Activated CD8-positive, alpha-beta memory T cell treated with anti-CD3 and anti-CD28 coated beads, Interleukin-2, amount 50 U/mL, for 48 hours (primary cell): ENCODE measurements at regions not wholly inside any gene's neighbourhood (a gene's known extent, or its start where the extent isn't known, plus 50 kb on each side); places are given as distances from the start of the nearest gene placed in this dataset.
"Not testable (repeated sequence)": the region's sequence is repeated elsewhere in the genome, so short reads cannot be mapped to it uniquely, and the experiment has no call there.

ENCODE experiments used
- DNase-seq: peaks from one replicate; pipeline ENCODE4 v3.0.0-alpha.2; 2020

GRCh38 chr16:35197656-35198055 lies 1738.2 kb downstream of the TP53TG3F start:
- no peak for DNase-seq

GRCh38 chr16:35198223-35199199 lies 1739.1 kb downstream of the TP53TG3F start:
- DNase-seq, result no peak

GRCh38 chr16:35200662-35201061 lies 1741.2 kb downstream of the TP53TG3F start:
- DNase-seq, result no peak

DNA sequence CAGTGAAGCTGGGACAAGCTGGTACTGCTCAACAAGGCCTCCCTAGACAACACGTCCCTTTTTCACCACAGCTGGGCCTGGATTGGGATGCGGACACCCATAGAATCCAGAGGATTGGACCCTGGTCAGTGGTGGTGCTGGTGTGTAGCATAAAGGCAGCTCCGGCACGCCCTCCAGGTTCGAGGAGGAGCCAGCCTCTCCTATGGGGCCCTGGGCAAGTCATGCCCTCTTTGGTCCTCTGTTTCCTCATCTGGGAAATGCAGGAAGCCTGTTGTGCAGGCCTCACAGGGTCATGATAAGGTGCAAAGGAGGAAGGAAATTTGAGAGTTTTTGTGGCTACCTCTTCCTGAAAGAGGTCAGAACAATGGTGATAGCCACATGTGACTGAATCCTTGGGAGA lies 1741.7 kb downstream of the TP53TG3F start:
- no peak for DNase-seq

DNA sequence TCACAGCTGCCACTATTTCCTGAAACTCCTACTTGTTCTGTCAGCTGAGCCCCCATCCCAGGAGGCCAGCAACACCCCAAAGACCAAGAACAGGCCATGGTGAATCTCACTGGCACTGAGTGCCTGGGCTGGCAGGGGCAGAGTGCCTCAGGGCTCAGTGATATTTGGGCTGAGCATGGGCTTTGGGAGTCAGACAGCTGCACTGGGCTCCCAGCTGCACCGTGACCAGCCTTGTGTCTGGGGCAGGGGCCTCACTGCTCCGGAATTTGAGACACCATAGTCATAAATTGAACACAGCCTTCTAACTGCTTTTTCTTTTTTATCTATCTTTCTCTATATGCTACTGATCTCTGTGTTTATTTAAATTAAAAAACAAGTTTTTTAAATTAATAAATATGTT lies 1744.2 kb downstream of the TP53TG3F start:
- no peak for DNase-seq

- DNase-seq, result no peak
These were observed 1747.9 kb downstream of the TP53TG3F start for GRCh38 chr16:35207059-35207999.

- DNase-seq, result no peak
These were observed 1748.9 kb downstream of the TP53TG3F start for GRCh38 chr16:35208001-35208935.

GRCh38 chr16:35210681-35211433 lies 1751.4 kb downstream of the TP53TG3F start:
- DNase-seq, result no peak

DNA sequence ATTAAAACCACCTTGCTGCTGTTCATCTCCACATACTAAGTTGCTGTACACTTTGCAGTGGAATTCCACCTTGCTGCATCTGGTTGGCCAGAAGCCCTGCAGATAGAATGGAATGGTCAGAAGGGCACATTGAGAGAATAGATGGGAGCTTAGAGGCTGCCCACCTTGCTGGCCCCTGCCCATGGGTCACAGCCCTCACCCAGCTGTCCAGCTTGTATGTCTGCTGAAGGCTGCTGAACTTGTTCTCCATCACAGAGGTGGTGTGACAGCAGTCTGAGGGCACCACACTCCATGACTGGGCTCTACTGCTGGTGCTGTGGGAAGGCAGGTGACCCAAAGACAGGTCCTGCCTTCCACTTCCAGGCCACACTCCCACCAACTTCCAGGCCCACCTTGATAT lies 1755.4 kb downstream of the TP53TG3F start:
- DNase-seq, result no peak

DNA sequence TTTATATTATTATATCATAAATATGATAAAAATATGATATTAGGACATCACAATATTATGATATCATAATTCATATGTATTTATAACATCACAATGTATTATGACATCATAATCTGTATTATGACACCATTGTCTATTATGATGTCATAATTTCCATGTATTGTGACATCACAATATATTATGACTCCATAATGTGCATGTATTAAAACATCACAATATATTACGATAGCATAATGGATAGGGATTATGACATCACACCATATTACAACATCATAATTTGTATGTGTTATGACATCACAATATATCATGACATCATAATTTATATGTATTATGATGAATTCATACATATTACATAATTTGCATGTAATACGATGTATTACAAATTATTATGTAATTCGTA lies 1755.9 kb downstream of the TP53TG3F start:
- no peak for DNase-seq

DNA sequence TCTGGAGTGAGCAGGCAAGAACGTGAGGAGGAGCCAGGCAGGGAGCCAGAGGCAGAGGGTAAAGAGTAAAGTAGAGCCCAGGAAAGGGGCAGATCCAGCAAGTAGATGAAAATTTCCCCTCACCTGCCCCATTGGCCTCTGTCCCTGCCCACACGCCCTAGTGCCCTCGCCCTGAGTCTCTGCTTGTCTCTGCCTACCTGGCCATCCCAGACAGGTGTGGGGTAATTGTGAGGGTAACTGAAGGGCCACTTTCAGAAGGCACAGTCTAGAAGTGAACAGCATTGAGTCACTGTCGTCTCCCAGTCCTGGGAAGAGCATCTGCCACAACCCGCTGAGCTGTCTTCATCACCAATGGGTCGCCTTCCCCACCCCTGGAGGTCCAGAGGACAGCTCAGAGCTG lies 1756.8 kb downstream of the TP53TG3F start:
- not testable (repeated sequence) for DNase-seq

- DNase-seq, result no peak
These were observed 1762.2 kb downstream of the TP53TG3F start for GRCh38 chr16:35221482-35222185.

GRCh38 chr16:35234679-35235078 lies 1775.3 kb downstream of the TP53TG3F start:
- DNase-seq, result no peak

DNA sequence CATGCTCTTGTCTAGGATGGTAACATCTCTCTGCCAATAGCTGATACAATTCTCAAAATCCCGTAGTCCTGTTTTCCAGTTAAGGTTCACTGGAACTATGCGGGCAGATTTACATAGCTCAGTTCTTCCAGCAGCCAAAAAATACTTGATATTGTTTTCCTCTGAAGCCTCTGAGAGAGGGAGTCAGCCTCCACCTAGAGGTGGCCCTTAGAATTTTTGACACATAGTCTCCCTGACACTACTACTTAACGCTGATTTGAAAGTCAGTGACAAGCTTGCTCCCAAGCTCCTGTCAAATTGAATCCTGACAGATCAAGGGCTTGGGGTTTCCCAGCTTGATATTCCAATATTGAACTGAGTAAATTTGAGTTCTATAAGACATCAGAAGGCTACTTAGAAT lies 1780.1 kb downstream of the TP53TG3F start:
- no peak for DNase-seq

DNA sequence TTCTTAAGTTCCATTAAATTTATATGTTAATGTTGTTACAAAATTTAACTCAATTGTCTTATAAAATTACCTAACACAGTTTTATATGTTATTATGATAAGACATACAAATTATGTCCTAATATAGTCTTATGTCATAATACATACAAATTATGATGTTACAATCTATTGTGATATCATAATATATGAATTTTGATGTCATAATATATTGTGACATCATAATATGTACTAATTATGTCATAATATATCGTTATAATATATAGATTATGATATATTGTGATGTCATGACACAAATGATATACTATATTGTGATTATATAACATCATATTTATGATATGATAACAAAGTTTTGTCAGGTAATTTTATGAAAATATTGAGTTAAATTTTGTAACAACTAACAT lies 1789.6 kb downstream of the TP53TG3F start:
- DNase-seq, result no peak

GRCh38 chr16:35252356-35252936 lies 1793.0 kb downstream of the TP53TG3F start:
- DNase-seq, result no peak

DNA sequence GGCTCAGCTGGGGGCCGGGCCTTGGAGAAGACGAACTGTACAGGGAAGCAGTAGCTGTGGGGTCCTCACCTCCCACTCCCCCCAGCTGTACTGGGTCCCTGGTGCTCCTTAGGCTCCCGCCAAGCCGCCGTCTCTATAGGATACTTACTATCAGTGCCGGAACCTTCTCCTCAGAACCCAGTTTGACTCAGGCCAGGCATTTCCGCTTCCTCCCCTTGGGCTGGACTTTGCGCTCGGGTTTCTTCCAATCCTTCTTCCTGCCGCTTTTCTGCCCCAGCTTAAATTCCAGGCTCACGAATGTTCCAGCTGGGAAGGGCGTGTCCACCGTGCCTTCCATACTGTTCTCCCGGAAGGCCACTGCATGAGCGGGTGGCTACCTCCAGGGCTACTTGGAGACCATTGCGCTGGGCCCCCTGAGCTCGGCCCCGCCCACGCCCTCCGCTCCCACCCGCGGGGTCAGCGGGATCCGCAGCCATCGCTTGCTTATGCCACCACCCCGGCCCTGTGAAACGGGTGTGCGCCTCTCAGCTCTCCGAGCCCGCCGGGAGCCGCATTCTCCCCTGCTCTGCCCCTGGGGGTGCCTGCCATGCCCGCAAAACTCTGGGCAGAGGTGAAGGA lies 1795.9 kb downstream of the TP53TG3F start:
- DNase-seq, result no peak

DNA sequence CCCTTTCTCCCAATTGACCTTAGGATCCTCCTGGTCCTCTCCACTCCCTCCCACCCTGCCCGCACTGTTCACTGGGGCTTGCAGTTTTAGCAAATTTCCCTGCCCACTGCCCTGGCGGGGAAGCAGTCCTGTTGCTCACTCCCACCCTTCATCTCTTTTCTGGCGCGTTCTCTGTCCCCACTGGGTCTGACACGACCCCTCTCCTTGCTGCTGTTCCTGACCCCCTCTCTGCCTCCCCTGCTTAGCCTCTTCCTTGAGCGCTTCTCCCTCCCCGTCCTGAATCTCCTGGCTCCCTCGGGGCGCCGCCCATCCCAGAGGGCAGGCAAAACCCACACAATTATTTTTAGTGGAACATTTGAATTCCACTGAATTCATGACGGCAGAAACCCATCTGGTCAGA lies 1796.4 kb downstream of the TP53TG3F start:
- no peak for DNase-seq

- no peak for DNase-seq
These were observed 1799.0 kb downstream of the TP53TG3F start for GRCh38 chr16:35258381-35258780.

DNA sequence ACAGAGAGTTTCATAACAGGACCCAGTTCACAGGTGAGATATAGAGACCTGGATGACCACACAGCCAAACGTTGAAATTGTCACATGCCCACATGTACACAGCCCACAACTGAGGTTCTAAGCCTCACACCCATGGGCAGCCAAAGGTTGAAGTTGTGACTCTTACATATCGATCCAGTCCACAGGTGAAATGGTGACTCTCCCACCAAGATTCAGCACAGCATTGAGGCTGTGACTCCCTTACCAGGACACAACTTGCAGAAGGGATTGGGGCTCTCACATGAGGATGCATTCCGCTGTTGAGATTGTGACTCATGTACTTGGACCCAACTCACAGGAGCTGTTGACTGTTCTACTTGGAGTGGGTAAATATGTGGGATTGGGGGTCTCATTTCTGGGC lies 1836.4 kb downstream of the TP53TG3F start:
- DNase-seq, result no peak
